PC-3 (cell line): ENCODE measurements at regions not wholly inside any gene's neighbourhood (a gene's known extent, or its start where the extent isn't known, plus 50 kb on each side); places are given as distances from the start of the nearest gene placed in this dataset.

Experiments
- ATAC-seq: fragments of 200-7000 bp; cut with Tn5 transposase; 2 replicates; pipeline ENCODE4 v1.9.1; 2020; ENCODE audit warnings: mild to moderate bottlenecking, moderate library complexity
- BruUV-seq: library from RNA; stranded (reverse); fragments of 400-500 nt; replicated peaks from 2 replicates; lab custom pipeline; 2021; lab: Mats Ljungman, UMichigan
- CTCF ChIA-PET: fragments of 300-600 bp; sonication (Branson Sonifier 250); formaldehyde crosslinking; loops from one replicate; lab custom pipeline; 2022; ENCODE audit warnings: antibody characterized with exemption; lab: Charles Lee
- POLR2A ChIA-PET: fragments of 300-600 bp; sonication (Branson Sonifier 250); formaldehyde crosslinking; loops from one replicate; lab custom pipeline; 2022; ENCODE audit warnings: antibody characterized with exemption; ENCODE audit not compliant: unreplicated experiment; lab: Charles Lee
- DNase-seq: peaks from one replicate; pipeline ENCODE4 v3.0.0-alpha.2; 2015
- H2AFZ ChIP-seq: fragments of 300-600 bp; sonication (generic); 2 replicates; pipeline ENCODE4 v1.6.0; 2016; ENCODE audit warnings: antibody characterized with exemption, low read length
- H3F3A ChIP-seq: fragments of 300-600 bp; sonication (generic); one replicate; pipeline ENCODE4 v1.6.0; 2017; ENCODE audit warnings: antibody characterized with exemption, low read length, control low read depth, mild to moderate bottlenecking; ENCODE audit not compliant: unreplicated experiment
- H3K27ac ChIP-seq: fragments of 300-600 bp; sonication (generic); 2 replicates; pipeline ENCODE4 v1.5.1; 2016; ENCODE audit warnings: mild to moderate bottlenecking, low read length
- H3K27me3 ChIP-seq: fragments of 300-600 bp; sonication (generic); 2 replicates; pipeline ENCODE4 v1.6.1; 2016; ENCODE audit warnings: low read length, mixed read lengths
- H3K36me3 ChIP-seq: fragments of 300-600 bp; sonication (generic); 2 replicates; pipeline ENCODE4 v1.6.1; 2016; ENCODE audit warnings: low read depth, mixed run types, low read length, mixed read lengths
- H3K4me1 ChIP-seq: fragments of 300-600 bp; sonication (generic); 2 replicates; pipeline ENCODE4 v1.5.1; 2016; ENCODE audit warnings: low read length; ENCODE audit not compliant: insufficient read depth
- H3K4me2 ChIP-seq: fragments of 300-600 bp; sonication (generic); 2 replicates; pipeline ENCODE4 v1.6.0; 2016; ENCODE audit warnings: low read length
- H3K4me3 ChIP-seq: fragments of 300-600 bp; sonication (generic); 2 replicates; pipeline ENCODE4 v1.5.1; 2016; ENCODE audit warnings: mild to moderate bottlenecking, low read length, mixed read lengths
- H3K79me2 ChIP-seq: fragments of 300-600 bp; sonication (generic); 2 replicates; pipeline ENCODE4 v1.6.1; 2017; ENCODE audit warnings: low read length, mixed read lengths
- H3K9ac ChIP-seq: fragments of 300-600 bp; sonication (generic); 2 replicates; pipeline ENCODE4 v1.6.0; 2016; ENCODE audit warnings: mild to moderate bottlenecking, low read length
- H3K9me2 ChIP-seq: fragments of 300-600 bp; sonication (generic); replicated peaks from 2 replicates; pipeline ENCODE4 v1.6.1; 2016; ENCODE audit warnings: mixed run types, low read length, mixed read lengths
- H3K9me3 ChIP-seq: fragments of 300-600 bp; sonication (generic); 2 replicates; pipeline ENCODE4 v1.6.1; 2016; ENCODE audit warnings: low read length, mixed read lengths
- H4K20me1 ChIP-seq: fragments of 300-600 bp; sonication (generic); 2 replicates; pipeline ENCODE4 v1.6.1; 2016; ENCODE audit warnings: low read length, mixed read lengths
- CTCF ChIP-seq: fragments of 300-600 bp; sonication (generic); conservative IDR thresholded peaks from 2 replicates; pipeline ENCODE4 v1.5.1; 2017; ENCODE audit warnings: antibody characterized with exemption, low read depth, mild to moderate bottlenecking, low read length
- EZH2 ChIP-seq: fragments of 300-600 bp; sonication (generic); IDR thresholded peaks from one replicate; pipeline ENCODE4 v1.6.1; 2017; ENCODE audit warnings: antibody characterized with exemption, mild to moderate bottlenecking, low read length; ENCODE audit not compliant: unreplicated experiment
- EZH2phosphoT487 ChIP-seq: fragments of 300-600 bp; sonication (generic); IDR thresholded peaks from 2 replicates; pipeline ENCODE4 v1.6.1; 2018; ENCODE audit warnings: mild to moderate bottlenecking, antibody characterized with exemption, low read length, borderline replicate concordance
- intact Hi-C: fragments of 100-400 bp; cut with micrococcal nuclease; formaldehyde crosslinking; loops from 2 replicates; pipeline ENCODE4 v1.9.0; 2023

- no peaks in the 10 kb centered on the region for H4K20me1 ChIP-seq
- H3K4me2 ChIP-seq, result no peak overlapping the region
- TF ChIP-seq EZH2, result no peak
- TF ChIP-seq CTCF, result no peak
- TF ChIP-seq EZH2phosphoT487, result no peak
- no TSS peak for BruUV-seq
- no peaks in the 10 kb centered on the region for H3F3A ChIP-seq
- intact Hi-C loops, result no loop called here
- H3K9ac ChIP-seq, result no peak overlapping the region
- H3K79me2 ChIP-seq, result no peaks in the 10 kb centered on the region
- DNase-seq (no peak), ATAC-seq (no peak)
- CTCF ChIA-PET, result interaction anchor here (0.6 kb wide), 1 partner anchor 17 kb away, joined by 5 read pairs; no protein-coding TSS in a partner anchor
- H3K4me3 ChIP-seq, result no peak overlapping the region
- no peak overlapping the region for H3K27ac ChIP-seq
- no peaks in the 10 kb centered on the region for H3K27me3 ChIP-seq
- no peaks in the 10 kb centered on the region for H3K9me3 ChIP-seq
- no peaks in the 10 kb centered on the region for H3K36me3 ChIP-seq
- POLR2A ChIA-PET, result interaction anchor here (0.5 kb wide), 1 partner anchor 91 kb away, joined by 3 read pairs; the partner anchor contains the start of gene MED13L
- H3K4me1 ChIP-seq, result no peaks in the 10 kb centered on the region
- H2AFZ ChIP-seq, result no peak overlapping the region
- H3K9me2 ChIP-seq, result no peaks in the 10 kb centered on the region
These were observed 91.0 kb upstream of the MED13L start for GRCh38 chr12:116368196-116369194.

- H3K27ac ChIP-seq, result no peak overlapping the region
- no peaks in the 10 kb centered on the region for H3K79me2 ChIP-seq
- no peak overlapping the region for H2AFZ ChIP-seq
- H3K4me1 ChIP-seq, result no peaks in the 10 kb centered on the region
- H3K4me2 ChIP-seq, result no peak overlapping the region
- H4K20me1 ChIP-seq, result no peaks in the 10 kb centered on the region
- H3K9me2 ChIP-seq, result no peaks in the 10 kb centered on the region
- H3K4me3 ChIP-seq, result no peak overlapping the region
- H3K36me3 ChIP-seq, result no peaks in the 10 kb centered on the region
- no peaks in the 10 kb centered on the region for H3K9me3 ChIP-seq
- no peaks in the 10 kb centered on the region for H3F3A ChIP-seq
- no TSS peak for BruUV-seq
- TF ChIP-seq CTCF (no peak), EZH2phosphoT487 (no peak), EZH2 (no peak)
- no peaks in the 10 kb centered on the region for H3K27me3 ChIP-seq
- ATAC-seq (no peak), DNase-seq (no peak)
- POLR2A ChIA-PET, result no interaction called here
- CTCF ChIA-PET, result no interaction called here
- no peak overlapping the region for H3K9ac ChIP-seq
- intact Hi-C loops, result no loop called here
These were observed 92.5 kb upstream of the MED13L start for GRCh38 chr12:116370004-116370404.
